Ectodermal cell (in vitro differentiated cells): ENCODE measurements at regions not wholly inside any gene's neighbourhood (a gene's known extent, or its start where the extent isn't known, plus 50 kb on each side); places are given as distances from the start of the nearest gene placed in this dataset.

Experiments used
- H3K27ac ChIP-seq: 2 replicates; pipeline ENCODE4 v1.7.0; 2013; ENCODE audit warnings: mild to moderate bottlenecking, low read depth, low read length; ENCODE audit not compliant: insufficient read depth, poor library complexity, severe bottlenecking
- H3K27me3 ChIP-seq: 2 replicates; pipeline ENCODE4 v1.7.0; 2013; ENCODE audit warnings: mild to moderate bottlenecking, low read length; ENCODE audit not compliant: insufficient read depth, control insufficient read depth, poor library complexity, severe bottlenecking
- H3K36me3 ChIP-seq: one replicate; pipeline ENCODE4 v1.7.0; 2013; ENCODE audit warnings: low read length; ENCODE audit not compliant: control insufficient read depth, insufficient read depth
- H3K4me1 ChIP-seq: one replicate; pipeline ENCODE4 v1.7.0; 2013; ENCODE audit warnings: low read length; ENCODE audit not compliant: control insufficient read depth, insufficient read depth
- H3K4me3 ChIP-seq: 2 replicates; pipeline ENCODE4 v1.7.0; 2013; ENCODE audit warnings: low read depth, low read length, control low read depth; ENCODE audit not compliant: insufficient read depth
- H3K9me3 ChIP-seq: 2 replicates; pipeline ENCODE4 v1.7.0; 2013; ENCODE audit warnings: mild to moderate bottlenecking, low read length, moderate library complexity; ENCODE audit not compliant: control insufficient read depth
- WGBS, 2 experiments: methylation state at CpG; one replicate each; pipeline ENCODE4 v1.1.7; 2013; ENCODE audit warnings: missing lambda C conversion rate in 2 of 2; 5-methylcytosine and 5-hydroxymethylcytosine counted together

GRCh38 chr22:34971456-34971855 is 94.5 kb upstream of the ISX start:
- Histone ChIP-seq H3K27ac (no peak overlapping the region), H3K27me3 (no peaks in the 10 kb centered on the region), H3K9me3 (no peaks in the 10 kb centered on the region), H3K4me3 (no peak overlapping the region), H3K4me1 (peaks cover 30% of the 10 kb centered on the region), H3K36me3 (no peaks in the 10 kb centered on the region)
- 88 to 91% methylated on average over 2 of the region's 2 CpGs for WGBS, 2 experiments

GRCh38 chr22:34972191-34972897 is 93.6 kb upstream of the ISX start:
- no peaks in the 10 kb centered on the region for H3K36me3 ChIP-seq
- 71% methylated on average over 8 of the region's 8 CpGs for WGBS, 2 experiments
- no peak overlapping the region for H3K4me3 ChIP-seq
- H3K27ac ChIP-seq, result no peak overlapping the region
- peaks cover 30% of the 10 kb centered on the region for H3K4me1 ChIP-seq
- no peaks in the 10 kb centered on the region for H3K9me3 ChIP-seq
- H3K27me3 ChIP-seq, result no peaks in the 10 kb centered on the region

GRCh38 chr22:34973016-34973415 is 92.9 kb upstream of the ISX start:
- Histone ChIP-seq H3K36me3 (no peaks in the 10 kb centered on the region), H3K9me3 (no peaks in the 10 kb centered on the region), H3K27ac (no peak overlapping the region), H3K27me3 (no peaks in the 10 kb centered on the region), H3K4me3 (no peak overlapping the region), H3K4me1 (peaks cover 30% of the 10 kb centered on the region)
- WGBS, 2 experiments, result 43 to 59% methylated on average over 1 of the region's 1 CpG

- no peaks in the 10 kb centered on the region for H3K27me3 ChIP-seq
- no peaks in the 10 kb centered on the region for H3K9me3 ChIP-seq
- no peak overlapping the region for H3K4me3 ChIP-seq
- WGBS, 2 experiments, result 35 to 56% methylated on average over 2 of the region's 2 CpGs
- no peaks in the 10 kb centered on the region for H3K36me3 ChIP-seq
- H3K4me1 ChIP-seq, result peaks cover 30% of the 10 kb centered on the region
- H3K27ac ChIP-seq, result no peak overlapping the region
Measured at GRCh38 chr22:34973926-34974325, 92.0 kb upstream of the ISX start.

- no peaks in the 10 kb centered on the region for H3K9me3 ChIP-seq
- H3K4me1 ChIP-seq, result peaks cover 30% of the 10 kb centered on the region
- no peaks in the 10 kb centered on the region for H3K27me3 ChIP-seq
- H3K27ac ChIP-seq, result no peak overlapping the region
- 55 to 59% methylated on average over 1 of the region's 1 CpG for WGBS, 2 experiments
- no peak overlapping the region for H3K4me3 ChIP-seq
- H3K36me3 ChIP-seq, result no peaks in the 10 kb centered on the region
Measured at GRCh38 chr22:34975721-34976120, 90.2 kb upstream of the ISX start.

- H3K27me3 ChIP-seq, result no peaks in the 10 kb centered on the region
- H3K4me3 ChIP-seq, result no peak overlapping the region
- WGBS, 2 experiments, result 92 to 93% methylated on average over 4 of the region's 4 CpGs
- H3K4me1 ChIP-seq, result peaks cover 27% of the 10 kb centered on the region
- H3K27ac ChIP-seq, result no peak overlapping the region
- no peaks in the 10 kb centered on the region for H3K36me3 ChIP-seq
- no peaks in the 10 kb centered on the region for H3K9me3 ChIP-seq
Measured at GRCh38 chr22:34976474-34976873, 89.5 kb upstream of the ISX start.

GRCh38 chr22:34976886-34977285 is 89.1 kb upstream of the ISX start:
- H3K4me3 ChIP-seq, result no peak overlapping the region
- H3K27ac ChIP-seq, result no peak overlapping the region
- H3K27me3 ChIP-seq, result no peaks in the 10 kb centered on the region
- H3K9me3 ChIP-seq, result no peaks in the 10 kb centered on the region
- WGBS, 2 experiments, result 100% methylated on average over 2 of the region's 2 CpGs; no CpG with 5 or more reads in 1 of the 2 experiments
- no peaks in the 10 kb centered on the region for H3K36me3 ChIP-seq
- H3K4me1 ChIP-seq, result peaks cover 23% of the 10 kb centered on the region

GRCh38 chr22:34986523-34986922 is 79.4 kb upstream of the ISX start:
- Histone ChIP-seq H3K9me3 (no peaks in the 10 kb centered on the region), H3K4me1 (no peaks in the 10 kb centered on the region), H3K4me3 (no peak overlapping the region), H3K27ac (no peak overlapping the region), H3K36me3 (no peaks in the 10 kb centered on the region), H3K27me3 (no peaks in the 10 kb centered on the region)
- WGBS, 2 experiments, result 94% methylated on average over 1 of the region's 1 CpG

GRCh38 chr22:34992672-34993071 is 73.3 kb upstream of the ISX start:
- Histone ChIP-seq H3K9me3 (no peaks in the 10 kb centered on the region), H3K27ac (no peak overlapping the region), H3K36me3 (no peaks in the 10 kb centered on the region), H3K4me3 (no peak overlapping the region), H3K4me1 (peaks cover under 1% of the 10 kb centered on the region), H3K27me3 (no peaks in the 10 kb centered on the region)
- WGBS, 2 experiments, result 82 to 87% methylated on average over 5 of the region's 5 CpGs

- 82 to 96% methylated on average over 3 of the region's 3 CpGs for WGBS, 2 experiments
- H3K27me3 ChIP-seq, result no peaks in the 10 kb centered on the region
- H3K4me1 ChIP-seq, result peaks cover 6% of the 10 kb centered on the region
- no peak overlapping the region for H3K27ac ChIP-seq
- H3K36me3 ChIP-seq, result no peaks in the 10 kb centered on the region
- no peak overlapping the region for H3K4me3 ChIP-seq
- H3K9me3 ChIP-seq, result no peaks in the 10 kb centered on the region
Measured at GRCh38 chr22:34993548-34993947, 72.4 kb upstream of the ISX start.
